Ectodermal cell (in vitro differentiated cells): ENCODE measurements at regions not wholly inside any gene's neighbourhood (a gene's known extent, or its start where the extent isn't known, plus 50 kb on each side); places are given as distances from the start of the nearest gene placed in this dataset.
"Not testable (repeated sequence)": the region's sequence is repeated elsewhere in the genome, so short reads cannot be mapped to it uniquely, and the experiment has no call there.

Experiments
- H3K27ac ChIP-seq: 2 replicates; pipeline ENCODE4 v1.7.0; 2013; ENCODE audit warnings: mild to moderate bottlenecking, low read depth, low read length; ENCODE audit not compliant: insufficient read depth, poor library complexity, severe bottlenecking
- H3K27me3 ChIP-seq: 2 replicates; pipeline ENCODE4 v1.7.0; 2013; ENCODE audit warnings: mild to moderate bottlenecking, low read length; ENCODE audit not compliant: insufficient read depth, control insufficient read depth, poor library complexity, severe bottlenecking
- H3K36me3 ChIP-seq: one replicate; pipeline ENCODE4 v1.7.0; 2013; ENCODE audit warnings: low read length; ENCODE audit not compliant: control insufficient read depth, insufficient read depth
- H3K4me1 ChIP-seq: one replicate; pipeline ENCODE4 v1.7.0; 2013; ENCODE audit warnings: low read length; ENCODE audit not compliant: control insufficient read depth, insufficient read depth
- H3K4me3 ChIP-seq: 2 replicates; pipeline ENCODE4 v1.7.0; 2013; ENCODE audit warnings: low read depth, low read length, control low read depth; ENCODE audit not compliant: insufficient read depth
- H3K9me3 ChIP-seq: 2 replicates; pipeline ENCODE4 v1.7.0; 2013; ENCODE audit warnings: mild to moderate bottlenecking, low read length, moderate library complexity; ENCODE audit not compliant: control insufficient read depth
- WGBS, 2 experiments: methylation state at CpG; one replicate each; pipeline ENCODE4 v1.1.7; 2013; ENCODE audit warnings: missing lambda C conversion rate in 2 of 2; 5-methylcytosine and 5-hydroxymethylcytosine counted together

GRCh38 chrX:128464116-128464515 is 411.9 kb upstream of the ACTRT1 start:
- Histone ChIP-seq H3K36me3 (no peaks in the 10 kb centered on the region), H3K4me3 (no peak overlapping the region), H3K4me1 (no peaks in the 10 kb centered on the region), H3K27me3 (no peaks in the 10 kb centered on the region), H3K9me3 (no peaks in the 10 kb centered on the region), H3K27ac (no peak overlapping the region)
- WGBS, 2 experiments: 92 to 95% methylated on average over 5 of the region's 5 CpGs

GRCh38 chrX:128460835-128461234 is 408.6 kb upstream of the ACTRT1 start:
- no peaks in the 10 kb centered on the region for H3K9me3 ChIP-seq
- H3K27ac ChIP-seq: no peak overlapping the region
- no peak overlapping the region for H3K4me3 ChIP-seq
- H3K27me3 ChIP-seq: no peaks in the 10 kb centered on the region
- no peaks in the 10 kb centered on the region for H3K36me3 ChIP-seq
- H3K4me1 ChIP-seq: no peaks in the 10 kb centered on the region
- 40 to 59% methylated on average over 4 to 6 of the region's 6 CpGs for WGBS, 2 experiments

GRCh38 chrX:128458888-128459287 is 406.7 kb upstream of the ACTRT1 start:
- Histone ChIP-seq H3K4me1 (no peaks in the 10 kb centered on the region), H3K27ac (no peak overlapping the region), H3K27me3 (no peaks in the 10 kb centered on the region), H3K36me3 (no peaks in the 10 kb centered on the region), H3K4me3 (no peak overlapping the region), H3K9me3 (no peaks in the 10 kb centered on the region)
- 95 to 98% methylated on average over 2 of the region's 2 CpGs for WGBS, 2 experiments

- Histone ChIP-seq H3K27ac (no peak overlapping the region), H3K36me3 (no peaks in the 10 kb centered on the region), H3K27me3 (no peaks in the 10 kb centered on the region), H3K9me3 (no peaks in the 10 kb centered on the region), H3K4me3 (no peak overlapping the region), H3K4me1 (no peaks in the 10 kb centered on the region)
- WGBS, 2 experiments: 97 to 100% methylated on average over 2 of the region's 2 CpGs
These were observed 405.5 kb upstream of the ACTRT1 start for GRCh38 chrX:128457674-128458073.

GRCh38 chrX:128439159-128439558 is 387.0 kb upstream of the ACTRT1 start:
- no peak overlapping the region for H3K27ac ChIP-seq
- WGBS, 2 experiments: 82 to 93% methylated on average over 2 to 4 of the region's 4 CpGs
- H3K4me1 ChIP-seq: no peaks in the 10 kb centered on the region
- no peaks in the 10 kb centered on the region for H3K9me3 ChIP-seq
- no peaks in the 10 kb centered on the region for H3K36me3 ChIP-seq
- no peaks in the 10 kb centered on the region for H3K27me3 ChIP-seq
- no peak overlapping the region for H3K4me3 ChIP-seq

- no peaks in the 10 kb centered on the region for H3K9me3 ChIP-seq
- H3K4me3 ChIP-seq: no peak overlapping the region
- no peaks in the 10 kb centered on the region for H3K4me1 ChIP-seq
- no peak overlapping the region for H3K27ac ChIP-seq
- H3K27me3 ChIP-seq: no peaks in the 10 kb centered on the region
- 87 to 88% methylated on average over 3 of the region's 4 CpGs for WGBS, 2 experiments
- H3K36me3 ChIP-seq: no peaks in the 10 kb centered on the region
These were observed 385.9 kb upstream of the ACTRT1 start for GRCh38 chrX:128438082-128438481.

GRCh38 chrX:128436397-128437103 is 384.3 kb upstream of the ACTRT1 start:
- 90 to 96% methylated on average over 4 of the region's 4 CpGs for WGBS, 2 experiments
- H3K9me3 ChIP-seq: no peaks in the 10 kb centered on the region
- H3K27ac ChIP-seq: no peak overlapping the region
- H3K4me3 ChIP-seq: no peak overlapping the region
- H3K4me1 ChIP-seq: no peaks in the 10 kb centered on the region
- no peaks in the 10 kb centered on the region for H3K36me3 ChIP-seq
- H3K27me3 ChIP-seq: no peaks in the 10 kb centered on the region

- no peaks in the 10 kb centered on the region for H3K36me3 ChIP-seq
- H3K9me3 ChIP-seq: no peaks in the 10 kb centered on the region
- H3K27me3 ChIP-seq: no peaks in the 10 kb centered on the region
- no peaks in the 10 kb centered on the region for H3K4me1 ChIP-seq
- no peak overlapping the region for H3K4me3 ChIP-seq
- no peak overlapping the region for H3K27ac ChIP-seq
These were observed 373.3 kb upstream of the ACTRT1 start for GRCh38 chrX:128425546-128425945.

GRCh38 chrX:128408842-128409241 is 356.6 kb upstream of the ACTRT1 start:
- no peak overlapping the region for H3K27ac ChIP-seq
- 94 to 100% methylated on average over 1 to 3 of the region's 3 CpGs for WGBS, 2 experiments
- no peak overlapping the region for H3K4me3 ChIP-seq
- H3K9me3 ChIP-seq: no peaks in the 10 kb centered on the region
- H3K27me3 ChIP-seq: no peaks in the 10 kb centered on the region
- no peaks in the 10 kb centered on the region for H3K4me1 ChIP-seq
- H3K36me3 ChIP-seq: no peaks in the 10 kb centered on the region

GRCh38 chrX:128396601-128397000 is 344.4 kb upstream of the ACTRT1 start:
- no peak overlapping the region for H3K4me3 ChIP-seq
- H3K9me3 ChIP-seq: no peaks in the 10 kb centered on the region
- no peaks in the 10 kb centered on the region for H3K27me3 ChIP-seq
- H3K36me3 ChIP-seq: no peaks in the 10 kb centered on the region
- H3K4me1 ChIP-seq: no peaks in the 10 kb centered on the region
- WGBS, 2 experiments: 87 to 100% methylated on average over 2 to 3 of the region's 3 CpGs
- H3K27ac ChIP-seq: no peak overlapping the region

GRCh38 chrX:128383846-128384245 is 331.6 kb upstream of the ACTRT1 start:
- H3K27ac ChIP-seq, H3K4me1 ChIP-seq: not testable (repeated sequence)
- 87 to 89% methylated on average over 3 of the region's 3 CpGs for WGBS, 2 experiments

More at GRCh38 chrX:128383846-128384245, 331.6 kb upstream of the ACTRT1 start:
- H3K27me3 ChIP-seq, H3K36me3 ChIP-seq, H3K4me3 ChIP-seq, H3K9me3 ChIP-seq: not testable (repeated sequence)
